DND-41 (cell line): ENCODE measurements at regions not wholly inside any gene's neighbourhood (a gene's known extent, or its start where the extent isn't known, plus 50 kb on each side); places are given as distances from the start of the nearest gene placed in this dataset.

Experiments used
- ATAC-seq: fragments of 200-7000 bp; cut with Tn5 transposase; 3 replicates; pipeline ENCODE4 v1.9.1; 2021; ENCODE audit warnings: low read depth; ENCODE audit not compliant: insufficient read depth
- DNase-seq: peaks from one replicate; pipeline ENCODE4 v3.0.0-alpha.2; 2020
- H2AFZ ChIP-seq: 2 replicates; pipeline ENCODE4 v1.6.0; 2012; ENCODE audit warnings: low read depth, low read length
- H3K27ac ChIP-seq: 2 replicates; pipeline ENCODE4 v1.5.1; 2012; ENCODE audit warnings: low read length, inconsistent platforms
- H3K27me3 ChIP-seq: fragments of 200-600 bp; sonication (generic); 2 replicates; pipeline ENCODE4 v1.6.0; 2012; ENCODE audit warnings: low read length, mild to moderate bottlenecking, inconsistent platforms; ENCODE audit not compliant: insufficient read depth, poor library complexity
- H3K36me3 ChIP-seq: 2 replicates; pipeline ENCODE4 v1.5.1; 2012; ENCODE audit warnings: low read length, inconsistent platforms; ENCODE audit not compliant: insufficient read depth
- H3K4me1 ChIP-seq: 2 replicates; pipeline ENCODE4 v1.5.1; 2012; ENCODE audit warnings: mild to moderate bottlenecking, low read length; ENCODE audit not compliant: insufficient read depth
- H3K4me2 ChIP-seq: 2 replicates; pipeline ENCODE4 v1.6.0; 2012; ENCODE audit warnings: mild to moderate bottlenecking, moderate library complexity, low read length, inconsistent platforms; ENCODE audit not compliant: insufficient read depth
- H3K4me3 ChIP-seq, 2 experiments: fragments of 200-600 bp in 1 of 2; shearing (Covaris generic) in 1 of 2; 2 replicates each; pipeline ENCODE4 v1.5.1; 2012 to 2016; ENCODE audit warnings: inconsistent platforms in 2 of 2, low read length in 2 of 2, mild to moderate bottlenecking in 2 of 2, low read depth in 1 of 2, moderate library complexity in 1 of 2
- H3K79me2 ChIP-seq: 2 replicates; pipeline ENCODE4 v1.6.0; 2012; ENCODE audit warnings: low read length, inconsistent platforms; ENCODE audit not compliant: insufficient read depth
- H3K9ac ChIP-seq: 2 replicates; pipeline ENCODE4 v1.6.0; 2012; ENCODE audit warnings: low read depth, mild to moderate bottlenecking, inconsistent platforms, low read length, moderate library complexity
- H3K9me3 ChIP-seq: 2 replicates; pipeline ENCODE4 v1.5.1; 2012; ENCODE audit warnings: low read length, moderate library complexity, mild to moderate bottlenecking, inconsistent platforms; ENCODE audit not compliant: insufficient read depth, severe bottlenecking
- H4K20me1 ChIP-seq: 2 replicates; pipeline ENCODE4 v1.6.0; 2012; ENCODE audit warnings: low read length; ENCODE audit not compliant: insufficient read depth
- EZH2 ChIP-seq: IDR thresholded peaks from 3 replicates; pipeline ENCODE4 v1.6.1; 2012; ENCODE audit warnings: borderline replicate concordance, low read depth, mild to moderate bottlenecking, moderate library complexity, low read length, inconsistent platforms; ENCODE audit not compliant: severe bottlenecking
- TF ChIP-seq, protein P1 (sequence below): IDR thresholded peaks from 2 replicates; pipeline ENCODE4 v1.5.1; 2012; ENCODE audit warnings: borderline replicate concordance, low read length, moderate library complexity, mild to moderate bottlenecking; ENCODE audit not compliant: poor library complexity, severe bottlenecking; ENCODE audit errors: extremely low read depth

DNA sequence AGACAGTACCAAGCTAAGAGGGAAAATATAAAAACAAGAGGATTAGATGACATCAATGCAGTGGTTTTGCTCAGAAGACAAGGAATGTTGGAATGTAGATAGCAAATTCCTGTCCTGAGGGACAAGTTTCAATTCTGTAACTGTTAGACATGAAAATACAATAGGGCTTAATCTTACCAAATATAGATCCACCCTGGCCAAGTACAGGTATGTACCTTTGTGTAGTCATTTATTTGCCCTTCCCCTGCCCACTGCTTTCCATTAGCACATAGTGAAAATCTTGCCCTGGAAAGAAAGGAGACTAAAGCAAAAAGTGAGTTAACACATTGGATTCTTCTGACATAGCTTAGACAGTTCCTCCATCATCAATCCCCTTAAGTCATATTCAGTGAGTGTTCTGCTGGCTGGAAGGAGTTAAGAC, 389.0 kb upstream of the THBS1 start:
- H3K79me2 ChIP-seq = no peaks in the 10 kb centered on the region
- H3K9me3 ChIP-seq = no peaks in the 10 kb centered on the region
- H3K27me3 ChIP-seq = peaks cover 3% of the 10 kb centered on the region
- H3K36me3 ChIP-seq = no peaks in the 10 kb centered on the region
- TF ChIP-seq, protein P1, sequence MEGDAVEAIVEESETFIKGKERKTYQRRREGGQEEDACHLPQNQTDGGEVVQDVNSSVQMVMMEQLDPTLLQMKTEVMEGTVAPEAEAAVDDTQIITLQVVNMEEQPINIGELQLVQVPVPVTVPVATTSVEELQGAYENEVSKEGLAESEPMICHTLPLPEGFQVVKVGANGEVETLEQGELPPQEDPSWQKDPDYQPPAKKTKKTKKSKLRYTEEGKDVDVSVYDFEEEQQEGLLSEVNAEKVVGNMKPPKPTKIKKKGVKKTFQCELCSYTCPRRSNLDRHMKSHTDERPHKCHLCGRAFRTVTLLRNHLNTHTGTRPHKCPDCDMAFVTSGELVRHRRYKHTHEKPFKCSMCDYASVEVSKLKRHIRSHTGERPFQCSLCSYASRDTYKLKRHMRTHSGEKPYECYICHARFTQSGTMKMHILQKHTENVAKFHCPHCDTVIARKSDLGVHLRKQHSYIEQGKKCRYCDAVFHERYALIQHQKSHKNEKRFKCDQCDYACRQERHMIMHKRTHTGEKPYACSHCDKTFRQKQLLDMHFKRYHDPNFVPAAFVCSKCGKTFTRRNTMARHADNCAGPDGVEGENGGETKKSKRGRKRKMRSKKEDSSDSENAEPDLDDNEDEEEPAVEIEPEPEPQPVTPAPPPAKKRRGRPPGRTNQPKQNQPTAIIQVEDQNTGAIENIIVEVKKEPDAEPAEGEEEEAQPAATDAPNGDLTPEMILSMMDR = no peak
- no peak for TF ChIP-seq EZH2
- H4K20me1 ChIP-seq = no peaks in the 10 kb centered on the region
- H3K4me3 ChIP-seq = no peak overlapping the region
- ATAC-seq (no peak), DNase-seq (no peak)
- no peak overlapping the region for H3K9ac ChIP-seq
- no peak overlapping the region for H3K27ac ChIP-seq
- H3K4me2 ChIP-seq = no peak overlapping the region
- no peak overlapping the region for H2AFZ ChIP-seq
- H3K4me1 ChIP-seq = no peaks in the 10 kb centered on the region

DNA sequence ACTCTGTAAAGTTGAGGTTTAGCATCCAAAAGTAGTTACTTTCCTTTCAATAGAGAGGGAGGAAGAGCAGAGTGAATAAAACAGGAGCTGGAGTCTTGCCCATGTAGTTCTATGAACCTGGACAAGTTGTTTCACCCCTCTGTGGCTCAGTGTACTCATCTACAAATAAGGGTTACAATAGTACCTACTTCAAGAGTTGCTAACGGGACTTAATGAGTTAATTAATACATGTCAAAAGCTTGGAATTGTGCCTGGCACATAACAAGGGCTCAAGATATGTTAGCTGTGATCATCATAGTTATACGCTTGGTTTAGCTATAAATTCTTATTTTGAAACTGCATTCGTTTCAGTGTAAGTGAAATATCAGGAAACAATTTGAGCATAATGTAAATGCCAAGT, 388.5 kb upstream of the THBS1 start:
- Histone ChIP-seq H3K79me2 (no peaks in the 10 kb centered on the region), H3K9me3 (no peaks in the 10 kb centered on the region), H3K4me3 (no peak overlapping the region), H2AFZ (no peak overlapping the region), H3K4me2 (no peak overlapping the region), H3K36me3 (no peaks in the 10 kb centered on the region), H3K9ac (no peak overlapping the region), H3K27me3 (peaks cover 3% of the 10 kb centered on the region), H3K27ac (no peak overlapping the region), H3K4me1 (no peaks in the 10 kb centered on the region), H4K20me1 (no peaks in the 10 kb centered on the region)
- TF ChIP-seq, protein P1 = no peak
- TF ChIP-seq EZH2 = no peak
- no peak for ATAC-seq
- DNase-seq = no peak

DNA sequence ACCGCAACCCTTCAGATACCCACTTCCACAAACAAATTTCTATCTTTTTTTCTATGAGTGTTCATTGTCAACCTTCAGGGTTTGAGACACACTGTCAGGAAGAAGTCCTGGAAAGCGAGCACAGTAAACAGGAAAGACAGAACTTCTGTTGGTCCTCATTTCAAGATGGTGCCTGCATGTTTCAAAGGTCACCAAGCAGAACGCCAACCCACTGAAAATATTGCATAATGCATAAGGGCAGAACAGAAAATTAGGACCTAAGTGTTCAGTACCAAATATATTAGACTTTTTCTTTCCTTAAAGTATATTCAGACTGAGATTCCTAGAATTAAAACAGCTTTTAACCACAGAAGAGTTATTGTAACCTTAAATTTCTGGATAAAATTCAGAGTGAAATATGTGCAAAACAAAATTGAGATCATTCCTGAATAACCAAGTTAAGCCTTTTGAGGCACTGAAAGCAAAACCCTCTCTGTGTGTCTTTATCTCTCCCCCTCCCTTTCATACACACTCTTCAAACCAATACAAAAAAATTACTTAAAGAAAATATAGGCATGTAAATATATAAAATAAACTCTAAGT, 387.8 kb upstream of the THBS1 start:
- Histone ChIP-seq H3K4me2 (no peak overlapping the region), H3K27ac (no peak overlapping the region), H3K36me3 (no peaks in the 10 kb centered on the region), H2AFZ (no peak overlapping the region), H3K4me3 (no peak overlapping the region), H3K4me1 (no peaks in the 10 kb centered on the region), H3K79me2 (no peaks in the 10 kb centered on the region), H3K9me3 (no peaks in the 10 kb centered on the region), H3K9ac (no peak overlapping the region), H4K20me1 (no peaks in the 10 kb centered on the region), H3K27me3 (peaks cover 3% of the 10 kb centered on the region)
- ATAC-seq (no peak), DNase-seq (no peak)
- no peak for TF ChIP-seq EZH2
- TF ChIP-seq, protein P1 = no peak
